Muscle of leg (tissue), 3 donors: ENCODE measurements at regions not wholly inside any gene's neighbourhood (a gene's known extent, or its start where the extent isn't known, plus 50 kb on each side); places are given as distances from the start of the nearest gene placed in this dataset.
A peak's percentile ranks its signal among the peaks of the same experiment; 100 is the strongest.

ENCODE experiments used
- DNase-seq: peaks from one replicate; pipeline ENCODE4 v3.0.0; 2013
- H3K27ac ChIP-seq: one replicate; pipeline ENCODE4 v1.5.1; 2013; ENCODE audit warnings: mild to moderate bottlenecking, low read length, control low read depth
- H3K27me3 ChIP-seq: one replicate; pipeline ENCODE4 v1.6.1; 2013; ENCODE audit warnings: low read length; ENCODE audit not compliant: control insufficient read depth, insufficient read depth
- H3K36me3 ChIP-seq: one replicate; pipeline ENCODE4 v1.6.1; 2013; ENCODE audit warnings: low read length; ENCODE audit not compliant: control insufficient read depth, insufficient read depth
- H3K4me1 ChIP-seq: one replicate; pipeline ENCODE4 v1.6.1; 2013; ENCODE audit warnings: low read length; ENCODE audit not compliant: control insufficient read depth, insufficient read depth
- H3K4me3 ChIP-seq: one replicate; pipeline ENCODE4 v1.5.1; 2013; ENCODE audit warnings: low read length, control low read depth
- H3K9me3 ChIP-seq: replicated peaks from 2 replicates; pipeline ENCODE4 v1.6.1; 2013; ENCODE audit warnings: low read depth, low read length; ENCODE audit not compliant: control insufficient read depth
- WGBS: methylation state at CpG from one replicate; pipeline ENCODE4 v1.1.5; 2013; ENCODE audit warnings: missing lambda C conversion rate; ENCODE audit not compliant: insufficient coverage; 5-methylcytosine and 5-hydroxymethylcytosine counted together

DNA sequence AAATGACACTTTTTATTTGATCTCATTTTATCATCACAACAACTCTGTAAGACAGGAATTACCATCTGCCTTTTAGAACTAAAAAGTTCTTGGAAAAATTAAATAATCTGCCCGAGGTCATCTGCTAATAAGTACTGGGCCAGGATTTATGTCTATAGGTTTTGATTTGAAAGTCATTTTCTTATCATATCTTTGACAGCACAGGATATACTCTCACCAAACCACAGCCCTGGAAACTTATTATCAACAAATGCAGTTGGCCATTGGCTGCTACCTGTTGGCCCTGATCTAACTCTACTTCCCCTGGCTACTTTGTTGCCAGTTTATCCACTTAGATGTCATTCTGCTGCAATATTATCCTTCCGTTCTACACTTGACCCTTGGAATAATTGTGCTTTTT, 354.6 kb downstream of the RAD51AP2 start:
- Histone ChIP-seq H3K27ac (no peak overlapping the region), H3K27me3 (no peaks in the 10 kb centered on the region), H3K4me1 (no peaks in the 10 kb centered on the region), H3K9me3 (no peaks in the 10 kb centered on the region), H3K36me3 (no peaks in the 10 kb centered on the region), H3K4me3 (no peak overlapping the region)
- no peak for DNase-seq
- WGBS = no CpG with 5 or more reads among the region's 2 CpGs

DNA sequence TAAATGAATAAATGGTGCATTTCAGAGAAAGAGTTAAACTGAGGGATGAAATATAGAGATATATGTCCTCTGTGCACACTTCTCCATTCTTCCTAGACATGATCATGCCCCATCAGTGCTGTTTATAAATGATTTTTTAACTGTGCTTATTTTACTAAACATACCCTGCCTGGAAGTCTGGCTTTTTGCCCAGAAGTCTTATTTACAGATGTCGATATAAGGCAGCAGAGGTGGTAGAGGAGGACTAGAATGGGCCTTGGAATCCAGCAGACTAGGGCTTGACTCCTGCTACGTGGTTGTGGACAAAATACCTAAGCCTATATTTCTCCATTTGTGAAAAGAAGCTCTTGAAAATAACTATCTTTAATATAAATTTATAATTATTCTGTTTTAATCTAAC, 355.5 kb downstream of the RAD51AP2 start:
- no CpG with 5 or more reads among the region's 2 CpGs for WGBS
- no peak overlapping the region for H3K4me3 ChIP-seq
- H3K36me3 ChIP-seq = no peaks in the 10 kb centered on the region

DNA sequence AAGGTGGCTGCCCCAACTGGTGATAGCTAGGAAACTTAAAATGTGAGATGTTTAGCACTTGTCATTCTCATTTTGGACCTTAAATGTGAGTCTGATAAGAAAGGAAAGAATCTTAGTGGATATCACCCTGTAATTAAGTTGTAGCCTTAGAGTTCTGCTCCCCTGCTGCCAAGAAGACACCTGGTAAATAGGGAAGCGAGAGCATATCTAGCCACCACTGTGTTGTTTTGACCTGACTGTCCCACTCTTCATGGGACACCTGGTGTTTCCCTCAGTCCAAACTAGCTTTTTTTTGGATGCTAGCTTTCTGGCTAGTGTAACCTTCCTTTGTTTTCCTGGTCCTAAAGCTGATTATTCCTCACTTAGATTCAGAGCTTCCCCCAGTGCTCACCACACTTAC, 357.6 kb downstream of the RAD51AP2 start:
- H3K4me3 ChIP-seq = no peak overlapping the region
- H3K36me3 ChIP-seq = no peaks in the 10 kb centered on the region
- no peaks in the 10 kb centered on the region for H3K27me3 ChIP-seq
- no peaks in the 10 kb centered on the region for H3K9me3 ChIP-seq
- no peak overlapping the region for H3K27ac ChIP-seq
- 100% methylated on average over 1 of the region's 1 CpG for WGBS
- H3K4me1 ChIP-seq = no peaks in the 10 kb centered on the region
- DNase-seq = no peak

More for the DNA sequence above, 355.5 kb downstream of the RAD51AP2 start:
- DNase-seq = no peak
- Histone ChIP-seq H3K9me3 (no peaks in the 10 kb centered on the region), H3K27me3 (no peaks in the 10 kb centered on the region), H3K27ac (no peak overlapping the region), H3K4me1 (no peaks in the 10 kb centered on the region)

DNA sequence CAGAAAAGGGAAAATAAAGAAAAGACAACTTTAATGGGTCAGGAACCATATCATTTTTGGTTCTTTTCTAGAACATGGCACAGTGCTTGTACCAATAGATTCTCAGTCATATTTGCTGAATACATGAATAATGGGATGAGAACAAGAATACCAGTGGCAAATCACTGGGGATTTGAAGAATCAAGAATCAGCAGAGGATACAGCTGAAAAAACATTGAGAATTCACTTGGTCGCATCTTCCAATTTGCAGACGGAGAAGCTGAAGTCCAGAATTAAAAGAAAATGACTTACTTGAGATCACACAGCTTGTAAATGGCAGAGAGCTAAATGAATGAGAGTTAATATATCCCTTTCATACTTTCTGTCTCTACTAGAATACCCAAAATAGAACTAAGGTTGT, 362.2 kb downstream of the RAD51AP2 start:
- WGBS = no CpG with 5 or more reads among the region's 2 CpGs
- no peak overlapping the region for H3K27ac ChIP-seq

DNA sequence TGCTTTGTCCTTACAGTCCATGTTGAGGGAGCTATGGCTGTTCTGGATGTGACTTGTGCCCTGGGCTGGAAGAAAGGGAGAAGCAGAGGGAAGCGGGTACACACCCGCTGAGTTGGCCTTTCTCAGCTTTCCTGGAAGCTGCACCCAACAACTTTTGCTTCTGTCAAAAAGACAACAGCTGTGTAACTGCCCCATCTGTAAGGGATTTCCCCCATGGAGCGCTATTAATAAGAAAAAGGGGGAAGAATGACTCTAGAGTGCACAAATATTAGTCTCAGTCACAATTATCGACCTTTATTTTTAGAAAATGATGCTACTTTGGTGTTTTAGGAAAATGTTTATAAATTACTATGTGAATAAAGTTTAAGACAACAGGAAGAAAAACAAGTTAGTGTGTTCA, 368.3 kb downstream of the RAD51AP2 start:
- H3K36me3 ChIP-seq = no peaks in the 10 kb centered on the region
- no CpG with 5 or more reads among the region's 4 CpGs for WGBS
- H3K4me1 ChIP-seq = no peaks in the 10 kb centered on the region
- H3K4me3 ChIP-seq = no peak overlapping the region
- no peak overlapping the region for H3K27ac ChIP-seq
- DNase-seq = peak; percentile 9
- no peaks in the 10 kb centered on the region for H3K27me3 ChIP-seq
- no peaks in the 10 kb centered on the region for H3K9me3 ChIP-seq

More for the DNA sequence above, 362.2 kb downstream of the RAD51AP2 start:
- no peaks in the 10 kb centered on the region for H3K27me3 ChIP-seq
- no peaks in the 10 kb centered on the region for H3K4me1 ChIP-seq
- no peaks in the 10 kb centered on the region for H3K9me3 ChIP-seq
- peak; percentile 4 for DNase-seq
- no peaks in the 10 kb centered on the region for H3K36me3 ChIP-seq
- no peak overlapping the region for H3K4me3 ChIP-seq

DNA sequence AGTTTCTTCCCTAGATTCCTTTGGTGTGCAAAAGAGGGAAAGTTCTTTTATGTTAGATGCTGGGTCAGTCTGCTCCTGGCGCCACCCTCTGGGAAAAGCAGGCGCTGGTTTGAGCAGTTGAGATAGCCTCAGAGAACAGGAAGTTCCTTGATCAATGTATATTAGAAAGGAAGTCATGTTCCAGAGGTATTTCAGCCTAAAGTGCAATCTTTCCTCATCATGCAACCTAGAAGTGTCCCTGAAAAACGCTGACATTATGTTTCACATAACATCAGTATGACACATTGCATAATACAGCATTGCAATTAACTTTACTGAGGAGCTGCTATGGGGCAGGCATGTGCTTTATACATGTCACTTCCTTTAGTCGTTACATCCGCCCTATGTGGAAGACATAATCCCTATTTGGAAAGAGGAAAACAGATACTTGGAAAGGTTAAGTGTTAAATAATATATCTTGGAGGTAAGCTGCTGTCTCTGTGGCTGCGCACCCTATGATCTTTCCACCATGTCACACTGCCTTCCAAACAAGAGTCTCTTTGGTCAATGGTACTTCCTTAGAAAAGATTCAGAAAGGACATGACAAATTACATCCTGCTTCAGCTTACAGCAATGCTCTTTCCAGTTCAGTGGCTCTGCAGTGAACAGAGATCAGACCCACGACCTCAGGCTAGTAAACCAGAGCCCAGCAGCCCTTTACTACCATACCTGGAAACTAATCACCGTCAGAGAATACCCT, 369.7 kb downstream of the RAD51AP2 start:
- no peak overlapping the region for H3K27ac ChIP-seq
- DNase-seq = no peak
- H3K36me3 ChIP-seq = no peaks in the 10 kb centered on the region
- no CpG with 5 or more reads among the region's 8 CpGs for WGBS
- no peaks in the 10 kb centered on the region for H3K4me1 ChIP-seq
- H3K27me3 ChIP-seq = no peaks in the 10 kb centered on the region
- H3K4me3 ChIP-seq = no peak overlapping the region
- H3K9me3 ChIP-seq = no peaks in the 10 kb centered on the region

DNA sequence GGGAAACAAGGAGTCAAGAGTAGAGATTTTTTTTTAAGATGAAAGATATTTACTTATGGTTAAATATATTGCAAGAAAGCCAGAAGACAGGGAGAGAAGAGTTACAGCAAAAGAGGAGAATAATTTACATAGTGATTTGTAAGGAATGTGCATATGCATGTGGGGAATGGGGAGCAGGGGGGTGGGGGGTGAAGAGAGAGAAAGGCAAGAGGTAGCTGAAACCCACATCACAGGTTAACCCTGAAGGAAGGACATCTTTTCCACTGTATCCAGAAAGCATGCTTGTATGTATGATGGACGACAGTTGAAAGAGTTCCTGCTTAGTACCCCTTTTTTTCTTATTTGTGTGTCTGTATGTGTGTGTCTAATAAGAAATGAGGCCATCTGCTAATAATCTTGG, 371.9 kb downstream of the RAD51AP2 start:
- Histone ChIP-seq H3K4me3 (no peak overlapping the region), H3K27ac (no peak overlapping the region), H3K27me3 (no peaks in the 10 kb centered on the region), H3K9me3 (no peaks in the 10 kb centered on the region), H3K36me3 (no peaks in the 10 kb centered on the region), H3K4me1 (no peaks in the 10 kb centered on the region)
- DNase-seq = no peak
- no CpG with 5 or more reads among the region's 1 CpG for WGBS

DNA sequence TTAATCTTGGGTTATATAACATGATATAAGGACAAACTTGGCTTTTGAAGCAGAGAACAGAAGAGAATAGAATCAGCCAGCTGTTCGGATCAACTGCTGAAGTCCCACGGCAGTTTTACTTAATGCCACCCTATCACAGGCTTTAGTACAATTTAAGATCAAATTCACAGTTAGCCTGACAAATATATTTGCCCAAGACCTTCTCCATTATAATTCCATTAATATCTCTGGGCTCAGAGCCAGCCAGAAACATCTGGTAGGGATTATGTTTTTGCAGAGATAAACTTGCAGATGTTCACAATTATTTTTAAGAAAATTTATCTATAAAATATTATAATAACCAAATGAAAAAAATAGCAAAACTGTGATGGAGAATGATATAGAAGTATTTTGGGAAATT, 381.4 kb downstream of the RAD51AP2 start:
- H3K27ac ChIP-seq = no peak overlapping the region
- H3K4me3 ChIP-seq = no peak overlapping the region
- H3K4me1 ChIP-seq = no peaks in the 10 kb centered on the region
- H3K9me3 ChIP-seq = no peaks in the 10 kb centered on the region
- DNase-seq = peak; percentile 69
- H3K36me3 ChIP-seq = no peaks in the 10 kb centered on the region
- H3K27me3 ChIP-seq = no peaks in the 10 kb centered on the region
- no CpG with 5 or more reads among the region's 2 CpGs for WGBS

DNA sequence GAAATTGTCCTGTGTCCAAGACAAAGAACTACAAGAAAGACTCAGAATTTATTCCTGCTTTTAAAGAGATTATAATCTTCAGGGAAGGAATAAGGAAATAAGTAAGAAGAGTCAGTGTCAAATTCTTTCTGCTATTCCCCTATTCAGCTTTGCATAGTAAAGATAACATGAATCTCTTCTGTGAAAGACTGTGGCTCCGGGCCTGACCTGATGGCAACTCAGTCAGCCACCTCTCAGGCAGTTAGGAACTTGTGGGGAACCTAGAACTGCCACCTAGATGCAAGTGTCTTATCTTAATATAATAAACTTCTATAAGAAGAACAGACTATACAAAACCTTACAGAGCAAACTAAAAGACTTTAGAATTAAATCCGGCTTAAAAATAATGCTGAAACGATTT, 382.0 kb downstream of the RAD51AP2 start:
- Histone ChIP-seq H3K9me3 (no peaks in the 10 kb centered on the region), H3K4me3 (no peak overlapping the region), H3K4me1 (no peaks in the 10 kb centered on the region), H3K36me3 (no peaks in the 10 kb centered on the region), H3K27ac (no peak overlapping the region), H3K27me3 (no peaks in the 10 kb centered on the region)
- DNase-seq = no peak
- WGBS = no CpG with 5 or more reads among the region's 3 CpGs

DNA sequence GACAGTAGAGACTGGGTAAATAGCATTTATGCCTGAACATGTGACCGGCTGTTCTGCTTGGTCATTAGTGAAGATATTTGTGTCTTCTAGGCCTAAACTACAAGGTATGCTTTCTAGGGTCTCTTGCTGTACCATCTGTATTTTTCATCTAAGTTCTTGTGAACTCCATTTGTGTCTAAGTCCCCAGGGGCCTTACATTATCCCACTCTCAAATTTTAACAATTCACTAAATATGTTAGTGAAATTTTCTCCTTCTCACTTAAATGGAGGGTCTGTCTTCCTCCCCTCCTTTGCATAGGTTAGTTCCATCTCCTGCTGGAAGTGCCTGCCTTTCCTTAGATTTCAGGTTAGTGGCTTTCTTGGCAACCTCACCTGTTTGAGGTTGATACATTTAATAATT, 382.6 kb downstream of the RAD51AP2 start:
- Histone ChIP-seq H3K27ac (no peak overlapping the region), H3K27me3 (no peaks in the 10 kb centered on the region), H3K9me3 (no peaks in the 10 kb centered on the region), H3K36me3 (no peaks in the 10 kb centered on the region), H3K4me1 (no peaks in the 10 kb centered on the region), H3K4me3 (no peak overlapping the region)
- DNase-seq = no peak
- no CpG with 5 or more reads among the region's 1 CpG for WGBS
